ENCODE measurements at regions not wholly inside any gene's neighbourhood (a gene's known extent, or its start where the extent isn't known, plus 50 kb on each side); places are given as distances from the start of the nearest gene placed in this dataset.

GRCh38 chr14:40447017-40447416 is 1014.8 kb upstream of the FBXO33 start:
- Histone ChIP-seq H3K27ac (ENCODE audit: insufficient read depth, low read length) (no peak overlapping the region), H3K9me3 (ENCODE audit: control insufficient read depth, insufficient read depth, low read depth, low read length) (no peaks in the 10 kb centered on the region), H3K4me1 (ENCODE audit: control insufficient read depth, extremely low read depth, insufficient read depth, low read length) (no peaks in the 10 kb centered on the region), H3K79me2 (ENCODE audit: control insufficient read depth, insufficient read depth, low read length) (no peaks in the 10 kb centered on the region), H3K27me3 (ENCODE audit: control insufficient read depth, insufficient read depth, low read length) (no peaks in the 10 kb centered on the region), H3K36me3 (ENCODE audit: control insufficient read depth, insufficient read depth, low read length) (no peaks in the 10 kb centered on the region), H3K9ac (ENCODE audit: insufficient read depth, low read length) (no peak overlapping the region), H3K4me2 (ENCODE audit: extremely low read depth, insufficient read depth, low read length) (no peak overlapping the region), H4K20me1 (ENCODE audit: control insufficient read depth, extremely low read depth, insufficient read depth, low read length) (no peaks in the 10 kb centered on the region), H3K4me3 (replicated peaks in 1 of 4; ENCODE audit: control extremely low read depth in 1 of 4, insufficient read depth in 1 of 4, low read depth in 3 of 4, low read length in 4 of 4) (no peak overlapping the region), H2AFZ (ENCODE audit: low read length) (no peak overlapping the region)
- DNase-seq (ENCODE audit: low read depth in 2 of 2): no peak
- TF ChIP-seq CTCF (conservative IDR thresholded peaks at IDR 0.05 in 1 of 2, IDR thresholded peaks at IDR 0.05 in 1 of 2; ENCODE audit: low read depth in 1 of 2, low read length in 2 of 2): no peak
- TF ChIP-seq EZH2 (IDR thresholded peaks at IDR 0.05; ENCODE audit: low read length, missing control alignments): no peak

GRCh38 chr14:40445020-40445419 is 1012.8 kb upstream of the FBXO33 start:
- DNase-seq (ENCODE audit: low read depth in 2 of 2): no peak

GRCh38 chr14:40436551-40436950 is 1004.3 kb upstream of the FBXO33 start:
- Histone ChIP-seq H3K36me3 (ENCODE audit: control insufficient read depth, insufficient read depth, low read length) (no peaks in the 10 kb centered on the region), H3K79me2 (ENCODE audit: control insufficient read depth, insufficient read depth, low read length) (no peaks in the 10 kb centered on the region), H4K20me1 (ENCODE audit: control insufficient read depth, extremely low read depth, insufficient read depth, low read length) (no peaks in the 10 kb centered on the region), H2AFZ (ENCODE audit: low read length) (no peak overlapping the region), H3K27ac (ENCODE audit: insufficient read depth, low read length) (no peak overlapping the region), H3K9me3 (ENCODE audit: control insufficient read depth, insufficient read depth, low read depth, low read length) (no peaks in the 10 kb centered on the region), H3K4me1 (ENCODE audit: control insufficient read depth, extremely low read depth, insufficient read depth, low read length) (no peaks in the 10 kb centered on the region), H3K4me2 (ENCODE audit: extremely low read depth, insufficient read depth, low read length) (no peak overlapping the region), H3K27me3 (ENCODE audit: control insufficient read depth, insufficient read depth, low read length) (no peaks in the 10 kb centered on the region), H3K4me3 (replicated peaks in 1 of 4; ENCODE audit: control extremely low read depth in 1 of 4, insufficient read depth in 1 of 4, low read depth in 3 of 4, low read length in 4 of 4) (no peak overlapping the region), H3K9ac (ENCODE audit: insufficient read depth, low read length) (no peak overlapping the region)
- DNase-seq (ENCODE audit: low read depth in 2 of 2): no peak
- no peak for TF ChIP-seq EZH2 (IDR thresholded peaks at IDR 0.05; ENCODE audit: low read length, missing control alignments)
- TF ChIP-seq CTCF (conservative IDR thresholded peaks at IDR 0.05 in 1 of 2, IDR thresholded peaks at IDR 0.05 in 1 of 2; ENCODE audit: low read depth in 1 of 2, low read length in 2 of 2): no peak

More at GRCh38 chr14:40445020-40445419, 1012.8 kb upstream of the FBXO33 start:
- H3K36me3 ChIP-seq (ENCODE audit: control insufficient read depth, insufficient read depth, low read length): no peaks in the 10 kb centered on the region
- no peak overlapping the region for H3K4me2 ChIP-seq (ENCODE audit: extremely low read depth, insufficient read depth, low read length)
- no peaks in the 10 kb centered on the region for H3K79me2 ChIP-seq (ENCODE audit: control insufficient read depth, insufficient read depth, low read length)
- no peak for TF ChIP-seq CTCF (conservative IDR thresholded peaks at IDR 0.05 in 1 of 2, IDR thresholded peaks at IDR 0.05 in 1 of 2; ENCODE audit: low read depth in 1 of 2, low read length in 2 of 2)
- TF ChIP-seq EZH2 (IDR thresholded peaks at IDR 0.05; ENCODE audit: low read length, missing control alignments): no peak
- no peak overlapping the region for H3K27ac ChIP-seq (ENCODE audit: insufficient read depth, low read length)
- H3K27me3 ChIP-seq (ENCODE audit: control insufficient read depth, insufficient read depth, low read length): no peaks in the 10 kb centered on the region
- no peaks in the 10 kb centered on the region for H4K20me1 ChIP-seq (ENCODE audit: control insufficient read depth, extremely low read depth, insufficient read depth, low read length)
- no peaks in the 10 kb centered on the region for H3K4me1 ChIP-seq (ENCODE audit: control insufficient read depth, extremely low read depth, insufficient read depth, low read length)
- no peak overlapping the region for H3K9ac ChIP-seq (ENCODE audit: insufficient read depth, low read length)
- no peak overlapping the region for H3K4me3 ChIP-seq (replicated peaks in 1 of 4; ENCODE audit: control extremely low read depth in 1 of 4, insufficient read depth in 1 of 4, low read depth in 3 of 4, low read length in 4 of 4)
- H3K9me3 ChIP-seq (ENCODE audit: control insufficient read depth, insufficient read depth, low read depth, low read length): no peaks in the 10 kb centered on the region
- H2AFZ ChIP-seq (ENCODE audit: low read length): no peak overlapping the region

All from fibroblast of lung (primary cell).